Activated T-cell treated with anti-CD3 and anti-CD28 coated beads for 4 hours (primary cell): ENCODE measurements at regions not wholly inside any gene's neighbourhood (a gene's known extent, or its start where the extent isn't known, plus 50 kb on each side); places are given as distances from the start of the nearest gene placed in this dataset.
A peak's percentile ranks its signal among the peaks of the same experiment; 100 is the strongest.
"Not testable (repeated sequence)": the region's sequence is repeated elsewhere in the genome, so short reads cannot be mapped to it uniquely, and the experiment has no call there.

Experiments
- DNase-seq: peaks from one replicate; pipeline ENCODE4 v3.0.0-alpha.2; 2020

DNA sequence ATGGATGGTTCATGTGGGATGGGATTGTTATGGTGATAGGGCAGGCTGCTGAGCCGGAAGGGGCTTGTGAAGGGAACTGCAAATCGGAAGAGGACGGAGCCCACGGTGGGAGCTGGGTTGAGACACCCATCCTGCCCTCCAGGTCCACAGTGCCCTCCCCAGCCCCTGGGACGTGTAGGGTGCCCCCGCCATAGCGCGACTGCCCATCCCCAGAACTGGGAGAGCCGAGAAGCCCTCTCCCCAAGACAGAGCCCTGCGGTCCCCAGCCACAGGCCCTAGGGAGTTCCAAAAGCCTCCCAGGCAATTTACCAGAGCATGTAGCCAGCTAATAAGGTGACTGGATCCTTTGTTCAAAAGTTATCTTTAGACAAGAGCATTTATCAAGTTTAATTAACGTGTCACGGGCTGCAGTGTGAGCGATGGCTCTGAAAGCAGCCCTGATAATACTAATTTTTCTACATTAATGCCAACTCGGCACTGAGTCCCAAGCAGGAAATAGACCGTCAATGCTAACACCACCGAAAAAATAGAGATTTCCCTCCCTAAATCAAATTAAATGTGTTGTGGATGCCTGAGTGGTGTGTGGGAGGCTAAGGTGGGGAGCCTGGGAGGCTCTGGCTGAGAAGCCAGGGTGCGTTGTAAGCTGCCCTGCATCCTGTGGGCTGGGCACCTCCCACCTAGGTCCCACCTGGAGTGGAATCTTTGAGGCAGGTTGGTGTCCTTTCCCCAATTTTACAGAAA, 76.8 kb upstream of the RTL6 start:
- no peak for DNase-seq

DNA sequence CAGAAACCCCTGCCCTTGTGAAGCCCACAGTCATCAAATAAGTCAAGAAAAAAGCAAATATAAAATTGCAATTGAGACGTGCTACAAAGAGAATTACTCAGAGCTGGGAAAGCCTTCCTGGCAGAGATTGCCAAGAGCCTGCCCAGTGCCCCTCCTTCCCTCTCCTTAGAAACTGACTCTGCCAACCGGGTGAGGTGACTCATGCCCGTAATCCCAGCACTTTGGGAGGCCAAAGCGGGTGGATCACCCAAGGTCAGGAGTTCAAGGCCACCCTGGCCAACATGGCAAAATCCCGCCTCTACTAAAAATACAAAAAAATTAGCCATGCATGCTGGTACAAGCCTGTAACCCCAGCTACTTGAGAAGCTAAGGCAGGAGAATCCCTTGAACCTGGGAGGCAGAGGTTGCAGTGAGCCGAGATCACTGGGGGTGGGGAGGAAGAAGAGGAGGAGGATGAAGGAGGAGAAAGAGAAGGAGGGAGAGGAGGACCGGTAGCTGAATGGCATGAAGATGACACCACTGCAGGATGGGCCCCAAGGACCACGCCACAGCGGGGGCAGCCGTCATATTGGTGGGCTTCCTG, 76.1 kb upstream of the RTL6 start:
- DNase-seq, result no peak

DNA sequence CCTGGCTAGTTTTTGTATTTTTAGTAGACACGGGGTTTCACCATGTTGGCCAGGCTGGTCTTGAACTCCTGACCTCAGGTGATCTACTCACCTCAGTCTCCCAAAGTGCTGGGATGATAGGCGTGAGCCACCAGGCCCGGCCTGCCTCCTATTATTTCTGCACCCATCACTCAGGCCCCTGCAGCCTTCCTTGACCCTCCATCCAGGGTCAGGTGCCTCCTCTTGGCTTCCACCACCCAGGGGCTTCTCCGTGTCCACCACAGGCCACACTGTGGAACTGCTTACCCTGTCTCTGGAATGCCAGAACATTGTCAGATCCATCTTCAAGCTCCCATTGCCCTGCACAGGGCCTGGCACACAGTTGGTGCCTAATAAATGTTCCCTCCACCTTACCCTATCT, 75.4 kb upstream of the RTL6 start:
- no peak for DNase-seq

DNA sequence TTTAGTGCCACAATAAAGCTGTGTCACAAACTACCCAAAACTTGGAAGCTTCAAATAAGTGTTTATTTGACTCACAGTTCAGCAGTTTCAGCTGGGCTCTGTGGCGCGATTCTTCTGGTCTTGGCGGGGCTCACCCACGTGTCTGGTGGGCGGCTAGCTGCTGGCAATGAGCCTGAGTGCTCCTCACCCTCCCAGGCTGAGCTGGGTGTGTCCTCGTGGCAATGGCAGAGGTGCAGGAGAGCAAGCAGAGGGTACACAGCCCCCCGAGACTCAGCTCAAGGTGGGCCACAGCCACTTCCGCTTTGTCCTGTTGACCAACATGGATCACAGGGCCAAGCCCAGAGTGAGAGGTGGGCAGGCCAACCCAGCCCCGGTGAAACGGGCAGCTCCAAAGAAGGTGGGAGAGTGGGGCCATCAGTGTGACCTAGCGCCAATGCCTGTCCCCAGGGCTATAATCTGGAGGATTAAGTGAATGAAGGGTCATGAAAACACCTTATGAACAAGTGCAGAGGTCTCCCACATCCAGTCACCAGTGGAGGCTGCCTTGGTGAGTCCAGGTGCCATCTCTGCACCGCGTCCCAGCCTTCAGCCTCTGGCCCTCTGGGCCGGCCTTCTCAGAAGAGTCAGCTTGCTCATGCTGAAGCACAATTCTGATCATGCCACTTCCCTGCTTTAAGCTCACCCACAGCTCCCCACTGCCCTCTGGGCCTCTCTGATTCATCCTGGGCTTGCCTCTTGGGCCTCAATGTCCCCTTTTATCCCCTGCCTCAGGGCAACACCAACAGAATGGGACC, 74.6 kb upstream of the RTL6 start:
- DNase-seq, result no peak

DNA sequence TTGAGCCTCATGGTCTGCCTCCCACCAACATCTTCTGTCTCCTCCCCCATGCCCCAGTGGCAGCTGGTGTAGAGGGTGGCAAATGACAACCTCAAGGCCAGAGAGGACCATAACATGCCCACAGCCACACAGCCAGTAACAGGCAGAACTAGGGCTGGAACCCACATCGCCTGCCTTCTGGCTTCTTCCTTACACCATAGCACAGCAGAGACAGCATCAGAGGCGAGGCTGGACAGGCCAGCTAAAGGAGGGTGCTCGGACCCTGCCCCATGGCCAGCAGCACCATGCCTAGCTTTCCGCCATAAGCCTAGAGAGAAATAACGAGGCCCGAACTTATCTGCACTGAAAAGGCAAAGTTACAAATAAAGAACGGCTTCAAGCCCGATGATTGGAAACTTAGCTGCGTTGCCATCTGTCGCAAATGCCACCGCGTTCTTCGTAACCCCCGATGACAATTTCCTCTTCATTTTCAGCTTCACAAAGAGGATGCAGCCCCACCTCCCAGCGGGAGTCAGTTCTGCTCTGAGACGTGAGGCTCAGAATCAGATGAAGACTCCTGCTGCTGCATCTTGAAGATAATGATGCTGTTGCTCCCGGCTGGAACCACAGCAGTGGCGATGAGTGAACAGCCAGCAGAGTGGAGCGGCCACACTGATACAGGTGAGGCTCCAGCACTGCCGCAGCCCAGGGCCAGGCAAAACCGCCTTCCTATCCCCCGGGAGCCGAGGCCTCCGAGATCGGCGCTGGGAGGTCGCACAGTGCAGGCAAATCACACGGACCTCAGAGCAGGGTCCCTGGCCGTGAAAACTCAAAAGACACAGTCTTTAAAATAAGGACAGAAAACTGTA, 73.8 kb upstream of the RTL6 start:
- DNase-seq, result no peak

DNA sequence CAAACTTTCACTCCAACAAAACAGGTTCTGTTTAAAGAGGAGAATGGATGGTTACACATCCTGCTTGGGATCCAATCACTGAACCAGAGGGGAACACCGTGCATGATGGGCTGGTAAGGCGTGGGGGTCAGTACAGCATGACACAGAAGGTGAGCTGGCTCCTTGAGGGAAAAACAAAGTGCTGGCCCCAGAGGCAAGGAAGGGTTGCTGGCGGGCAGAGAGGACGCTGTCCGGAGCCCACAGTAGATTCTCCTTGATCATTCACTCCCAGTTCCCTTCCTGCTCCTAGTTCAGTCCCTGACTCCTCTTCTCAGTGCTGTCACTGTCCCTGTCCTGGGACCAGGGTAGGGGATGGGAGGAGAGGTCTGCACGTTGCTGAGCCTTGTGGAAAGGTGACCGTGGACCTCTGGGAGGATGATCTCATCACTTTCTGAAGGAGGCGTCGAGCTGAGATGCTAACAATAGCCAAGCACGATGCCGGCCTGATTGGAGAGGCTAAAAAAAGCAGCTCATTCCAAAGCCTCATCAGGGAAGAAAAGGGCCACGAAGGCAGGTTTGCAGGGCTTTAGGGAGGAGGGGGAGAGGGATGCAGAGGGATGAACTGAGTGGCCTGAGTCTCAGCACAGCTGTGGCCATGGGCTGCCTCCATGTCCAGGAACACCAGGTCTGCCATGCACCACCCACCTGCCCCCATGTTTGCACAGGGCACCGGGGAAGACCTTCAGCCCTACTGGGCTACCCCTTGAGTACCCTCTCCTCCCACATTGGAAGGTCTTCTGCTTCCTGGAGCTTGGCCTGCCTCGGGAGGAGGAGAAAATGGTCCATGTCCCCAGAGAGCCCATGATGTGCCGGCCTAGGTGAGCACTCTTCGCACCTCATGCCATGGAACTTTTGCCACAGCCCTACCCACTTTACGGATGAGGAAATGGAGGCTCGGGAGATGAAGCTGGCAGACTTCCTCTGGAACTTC, 72.7 kb upstream of the RTL6 start:
- DNase-seq, result no peak

DNA sequence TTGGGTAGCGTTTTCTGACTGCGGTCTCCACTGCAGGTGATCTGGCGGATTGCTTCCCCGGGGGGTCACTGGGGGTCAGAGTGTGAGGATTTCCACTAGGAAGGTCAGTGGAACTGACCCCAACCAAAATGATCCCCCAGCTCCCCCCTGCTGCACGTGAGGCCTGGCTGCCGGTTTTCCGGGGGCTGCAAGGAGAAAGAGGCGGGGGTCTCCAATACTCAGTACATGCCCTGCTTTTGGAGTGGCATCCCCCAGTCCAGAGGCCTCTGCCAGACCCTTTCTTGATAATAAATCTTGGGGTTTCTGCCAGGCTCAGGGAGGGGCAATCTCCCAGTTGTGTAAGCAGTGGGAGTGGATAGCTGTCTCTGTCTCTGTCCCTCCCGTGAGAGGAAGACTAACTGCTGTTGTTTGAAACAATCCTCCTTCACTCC, 71.5 kb upstream of the RTL6 start:
- no peak for DNase-seq

DNA sequence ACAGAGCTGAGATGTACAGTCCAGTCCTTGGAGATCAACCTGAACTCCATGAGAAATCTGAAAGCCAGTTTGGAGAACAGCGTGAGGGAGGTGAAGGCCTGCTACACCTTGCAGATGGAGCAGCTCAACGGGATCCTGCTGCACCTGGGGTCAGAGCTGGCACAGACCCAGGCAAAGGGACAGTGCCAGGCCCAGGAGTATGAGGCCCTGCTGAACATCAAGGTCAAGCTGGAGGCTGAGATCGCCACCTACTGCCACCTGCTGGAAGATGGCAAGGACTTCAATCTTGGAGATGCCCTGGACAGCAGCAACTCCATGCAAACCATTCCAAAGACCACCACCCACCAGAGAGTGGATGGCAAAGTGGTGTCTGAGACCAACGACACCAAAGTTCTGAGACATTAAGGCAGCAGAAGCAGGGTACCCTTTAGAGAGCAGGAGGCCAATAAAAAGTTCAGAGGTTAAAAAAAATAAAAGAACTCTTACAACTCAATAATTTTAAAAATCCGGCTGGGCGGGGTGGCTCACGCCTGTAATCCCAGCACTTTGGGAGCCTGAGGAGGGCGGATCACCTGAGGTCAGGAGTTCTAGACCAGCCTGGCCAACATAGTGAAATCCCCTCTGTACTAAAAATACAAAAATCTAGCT, 69.9 kb upstream of the RTL6 start:
- peak; percentile 26 for DNase-seq

DNA sequence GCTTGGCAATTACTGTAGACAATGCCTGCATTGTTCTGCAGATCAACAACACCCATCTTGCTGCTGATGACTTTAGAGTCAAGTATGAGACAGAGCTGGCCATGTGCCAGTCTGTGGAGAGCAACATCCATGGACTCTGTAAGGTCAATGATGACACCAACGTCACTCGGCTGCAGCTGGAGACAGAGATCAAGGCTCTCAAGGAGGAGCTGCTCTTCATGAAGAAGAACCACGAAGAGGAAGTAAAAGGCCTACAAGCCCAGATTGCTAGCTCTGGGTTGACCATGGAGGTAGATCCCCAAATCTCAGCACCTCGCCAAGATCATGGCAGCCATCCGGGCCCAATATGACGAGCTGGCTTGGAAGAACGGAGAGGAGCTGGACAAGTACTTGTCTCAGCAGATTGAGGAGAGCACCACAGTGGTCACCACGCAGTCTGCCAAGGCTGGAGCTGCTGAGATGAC, 69.4 kb upstream of the RTL6 start:
- not testable (repeated sequence) for DNase-seq

DNA sequence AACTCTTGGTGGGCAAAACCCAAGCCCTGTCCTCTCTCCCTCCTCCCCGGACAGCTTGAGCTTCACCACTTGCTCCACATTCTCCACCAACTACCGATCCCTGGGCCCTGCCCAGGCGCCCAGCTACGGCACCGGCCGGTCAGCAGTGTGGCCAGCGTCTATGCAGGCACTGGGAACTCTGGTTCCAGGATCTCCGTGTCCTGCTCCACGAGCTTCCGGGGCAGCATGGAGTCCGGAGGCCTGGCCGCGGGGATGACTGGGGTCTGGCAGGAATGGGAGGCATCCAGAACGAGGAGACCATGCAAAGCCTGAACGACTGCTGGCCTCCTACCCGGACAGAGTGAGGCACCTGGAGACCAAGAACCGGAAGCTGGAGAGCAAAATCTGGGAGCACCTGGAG, 68.9 kb upstream of the RTL6 start:
- DNase-seq, result no peak

DNA sequence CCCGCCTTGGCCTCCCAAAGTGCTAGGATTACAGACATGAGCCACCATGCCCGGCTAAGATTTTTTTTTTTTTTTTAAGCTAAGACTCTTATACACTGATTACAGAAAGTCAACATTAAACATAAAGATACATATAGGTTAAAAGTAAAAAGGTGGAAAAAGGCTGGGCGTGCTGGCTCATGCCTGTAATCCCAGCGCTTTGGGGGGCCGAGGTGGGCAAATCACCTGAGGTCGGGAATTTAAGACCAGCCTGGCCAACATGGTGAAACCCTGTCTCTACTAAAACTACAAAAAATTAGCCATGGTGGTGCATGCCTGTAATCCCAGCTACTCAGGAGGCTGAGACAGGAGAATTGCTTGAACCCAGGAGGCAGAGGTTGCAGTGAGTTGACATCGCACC, 64.6 kb upstream of the RTL6 start:
- not testable (repeated sequence) for DNase-seq

DNA sequence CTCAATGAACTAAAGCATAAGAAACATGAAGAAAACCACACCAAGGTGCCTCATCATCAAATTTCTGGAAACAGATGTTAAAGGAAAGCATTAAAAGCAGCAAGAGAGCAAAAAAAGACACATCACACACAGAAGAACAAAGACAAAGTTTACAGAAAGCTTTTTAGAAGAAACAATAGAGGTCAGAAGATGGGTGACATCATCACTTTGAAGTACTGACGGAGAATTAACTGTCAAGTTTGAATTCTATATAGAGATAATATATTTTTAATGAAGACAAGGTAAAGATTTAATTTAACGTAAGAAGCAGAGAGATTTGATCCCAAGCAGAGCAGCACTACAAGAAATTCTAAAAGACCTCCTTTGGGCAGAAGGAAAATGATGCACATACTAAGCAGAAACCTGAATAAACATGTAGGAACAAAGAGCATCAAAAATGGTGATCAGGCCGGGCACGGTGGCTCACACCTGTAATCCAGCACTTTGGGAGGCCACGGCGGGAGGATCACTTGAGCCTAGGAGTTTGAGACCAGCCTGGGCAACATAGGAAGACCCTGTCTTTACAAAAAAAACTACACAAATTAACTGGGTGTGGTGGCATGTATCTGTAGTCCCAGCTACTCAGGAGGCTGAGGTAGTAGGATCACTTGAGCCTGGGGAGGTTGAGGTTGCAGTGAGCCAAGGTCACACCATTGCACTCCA, 63.3 kb upstream of the RTL6 start:
- DNase-seq, result no peak

DNA sequence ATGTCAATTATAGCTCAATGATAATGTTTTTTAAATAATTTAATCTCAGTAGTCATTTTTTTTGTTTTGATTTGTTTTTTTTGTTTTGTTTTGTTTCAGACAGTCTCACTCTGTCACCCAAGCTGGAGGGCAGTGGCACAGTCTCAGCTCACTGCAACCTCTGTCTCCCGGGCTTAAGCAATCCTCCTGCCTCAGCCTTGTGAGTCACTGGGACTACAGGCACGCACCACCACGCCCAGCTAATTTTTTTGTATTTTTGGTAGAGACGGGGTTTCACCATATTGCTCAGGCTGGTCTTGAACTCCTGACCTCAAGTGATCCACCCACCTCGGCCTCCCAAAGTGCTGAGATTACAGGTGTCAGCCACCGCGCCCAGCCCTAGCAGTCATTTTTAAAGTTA, 60.6 kb upstream of the RTL6 start:
- not testable (repeated sequence) for DNase-seq

DNA sequence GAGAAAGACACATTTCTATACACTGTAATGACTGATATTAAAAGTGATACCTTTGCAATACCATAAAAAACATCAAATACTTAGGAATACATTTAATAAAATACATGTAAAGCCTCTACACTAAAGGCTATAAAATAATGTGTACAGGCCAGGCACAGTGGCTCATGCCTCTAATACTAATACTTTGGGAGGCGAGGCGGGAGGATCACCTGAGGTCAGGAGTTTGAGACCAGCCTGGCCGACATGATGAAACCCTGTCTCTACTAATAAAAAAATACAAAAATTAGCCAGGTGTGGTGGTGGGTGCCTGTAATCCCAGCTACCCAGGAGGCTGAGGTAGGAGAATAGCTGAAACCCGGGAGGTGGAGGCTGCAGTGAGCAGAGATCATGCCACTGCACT, 59.8 kb upstream of the RTL6 start:
- not testable (repeated sequence) for DNase-seq

DNA sequence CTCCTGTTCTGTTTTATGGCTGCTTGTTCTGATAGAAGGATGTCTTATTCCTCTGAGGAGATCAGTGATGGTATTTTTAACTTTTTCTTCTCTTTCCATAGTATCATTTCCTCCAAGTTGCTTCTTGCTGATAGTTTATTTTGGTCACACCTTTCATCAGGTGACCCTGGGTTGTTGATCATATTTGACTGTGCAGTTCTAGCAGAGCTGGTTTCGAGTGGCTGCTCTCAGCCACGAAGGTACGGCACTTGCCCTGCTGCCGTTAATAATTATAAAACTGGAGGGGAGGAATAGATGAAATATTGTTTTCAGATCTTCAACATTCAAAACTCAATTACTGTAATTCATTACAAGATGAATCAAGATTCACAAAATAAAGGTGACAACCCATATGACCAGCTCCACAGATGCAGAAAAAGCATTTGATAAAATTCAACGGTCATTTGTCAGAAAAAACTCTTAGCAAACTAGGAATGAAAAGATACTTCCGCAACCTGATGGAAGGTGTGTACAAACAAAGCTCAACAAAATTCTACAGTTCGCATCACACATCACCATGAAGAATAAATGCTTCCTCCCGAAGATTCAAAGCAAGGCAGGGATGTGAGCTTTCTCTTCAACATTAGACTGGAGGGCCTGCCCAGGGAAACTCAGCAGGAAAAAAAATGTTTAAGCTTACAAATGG, 59.2 kb upstream of the RTL6 start:
- no peak for DNase-seq

DNA sequence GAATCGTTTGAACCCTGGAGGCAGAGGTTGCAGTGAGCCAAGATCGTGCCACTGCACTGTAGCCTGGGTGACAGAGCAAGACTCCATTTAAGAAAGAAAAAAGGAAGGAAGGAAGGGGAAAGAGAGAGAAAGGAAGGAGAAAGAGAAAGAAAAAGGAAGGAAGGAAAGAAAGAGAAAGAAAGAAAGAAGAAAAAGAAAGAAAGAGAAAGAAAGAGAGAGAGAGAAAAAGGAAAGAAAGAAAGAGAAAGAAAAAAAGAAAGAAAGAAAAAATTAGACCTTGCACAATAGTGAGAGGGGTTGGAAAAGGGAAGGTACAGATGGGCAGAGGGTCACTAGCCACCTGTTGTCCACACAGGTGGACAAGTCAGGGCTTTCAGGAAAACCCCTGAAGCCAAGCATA, 57.6 kb upstream of the RTL6 start:
- DNase-seq, result no peak

DNA sequence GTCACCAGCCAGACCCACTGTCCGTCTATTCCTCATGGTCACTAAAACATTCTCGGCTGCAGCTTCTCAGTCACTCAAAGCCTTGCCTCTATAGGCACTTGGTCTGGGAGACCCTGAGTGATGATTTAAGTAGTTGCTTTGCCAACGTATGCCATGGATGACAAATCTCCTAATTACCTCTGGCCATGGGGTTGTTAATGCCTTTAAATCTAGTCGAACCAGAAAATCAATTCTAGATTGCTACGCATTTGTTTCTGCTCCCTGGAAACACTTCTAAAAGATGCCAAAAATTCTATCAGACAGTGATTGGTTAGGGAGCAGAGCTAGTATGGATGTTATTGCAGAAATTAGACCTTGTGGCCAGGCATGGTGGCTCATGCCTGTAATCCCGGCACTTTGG, 57.0 kb upstream of the RTL6 start:
- DNase-seq, result no peak

DNA sequence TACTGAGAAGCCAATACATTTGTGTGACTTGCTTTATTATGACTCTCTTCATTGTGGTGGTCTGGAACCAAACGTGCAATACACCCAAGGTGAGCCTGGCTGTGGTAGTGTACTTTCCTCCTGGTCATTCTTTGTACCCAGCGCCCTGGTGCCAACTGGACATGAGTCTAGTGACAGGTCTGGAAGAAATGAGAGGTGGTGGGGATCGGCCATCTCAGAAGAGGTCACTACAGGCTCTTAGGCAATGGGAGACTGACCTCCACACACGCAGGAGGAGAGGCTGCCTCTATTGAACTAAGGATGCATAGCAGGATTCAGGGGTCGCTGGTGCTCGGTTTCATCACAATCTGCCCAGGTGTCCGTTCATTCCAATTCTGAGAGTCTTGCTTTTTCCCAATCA, 56.4 kb upstream of the RTL6 start:
- no peak for DNase-seq

DNA sequence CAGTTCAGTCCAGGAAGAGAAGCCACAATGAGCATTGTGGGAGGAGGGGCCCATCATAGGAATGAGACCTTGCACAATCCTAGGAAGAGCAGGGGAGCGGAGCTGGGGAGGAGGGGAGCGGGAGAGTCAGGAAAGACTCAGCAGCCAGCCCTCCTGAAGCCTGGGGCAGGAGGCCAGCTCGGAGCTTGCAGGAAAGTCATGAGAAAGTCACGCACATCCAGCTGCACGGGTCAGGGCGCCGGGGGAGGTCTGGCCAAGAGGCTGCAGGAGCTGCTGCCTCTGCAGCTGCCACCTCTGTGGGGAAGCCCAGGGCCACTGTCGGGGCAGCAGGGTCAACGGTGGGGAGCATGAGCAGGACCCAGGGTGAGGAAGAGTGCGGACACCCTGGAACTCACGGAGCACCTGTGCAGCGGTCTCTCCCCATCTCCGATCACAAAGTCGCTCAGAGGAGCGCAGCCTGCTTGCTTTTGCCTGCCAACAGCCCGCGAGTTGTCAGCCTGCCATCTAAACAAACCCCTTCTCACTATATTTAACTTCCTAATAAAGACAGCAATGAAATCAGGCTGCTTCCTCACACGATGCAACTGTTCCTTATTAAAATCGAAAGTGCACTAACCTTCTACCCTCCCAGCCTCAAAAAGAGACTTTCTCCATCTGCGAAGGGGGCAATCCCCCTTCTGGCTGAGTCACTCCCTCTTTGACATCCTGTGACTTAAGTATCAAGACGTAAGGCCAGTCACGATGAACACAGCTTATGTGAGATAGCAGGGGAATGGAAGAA, 52.9 kb upstream of the RTL6 start:
- no peak for DNase-seq
